ENCODE measurements at regions not wholly inside any gene's neighbourhood (a gene's known extent, or its start where the extent isn't known, plus 50 kb on each side); places are given as distances from the start of the nearest gene placed in this dataset.

GRCh38 chr1:217039926-217040325, 316.7 kb upstream of the ESRRG start:
- TF ChIP-seq CTCF (IDR thresholded peaks at IDR 0.05) (no peak), POLR2A (IDR thresholded peaks at IDR 0.05) (no peak), POLR2AphosphoS5 (IDR thresholded peaks at IDR 0.05) (no peak)
